Esophagus muscularis mucosa (tissue), 3 donors: ENCODE measurements at regions not wholly inside any gene's neighbourhood (a gene's known extent, or its start where the extent isn't known, plus 50 kb on each side); places are given as distances from the start of the nearest gene placed in this dataset.

Source experiments
- CTCF ChIP-seq, 3 experiments: fragments of 200-600 bp in 2 of 3; fragments of 450-650 bp in 1 of 3; sonication (generic) in 2 of 3; IDR thresholded peaks; one replicate each; pipeline ENCODE4 v1.5.1; 2017 to 2019; ENCODE audit warnings: antibody characterized with exemption in 3 of 3, mild to moderate bottlenecking in 2 of 3, moderate library complexity in 1 of 3
- POLR2AphosphoS5 ChIP-seq, 2 donors: sonication (generic); formaldehyde crosslinking; IDR thresholded peaks; one replicate each; pipeline ENCODE4 v1.6.1; 2017; ENCODE audit warnings: antibody characterized with exemption in 2 of 2

GRCh38 chr3:162765524-162765923 is 1268.9 kb downstream of the OTOL1 start:
- no peak for TF ChIP-seq CTCF (IDR thresholded peaks at IDR 0.05)
- TF ChIP-seq POLR2AphosphoS5 (IDR thresholded peaks at IDR 0.05) = no peak
